ENCODE measurements at regions not wholly inside any gene's neighbourhood (a gene's known extent, or its start where the extent isn't known, plus 50 kb on each side); places are given as distances from the start of the nearest gene placed in this dataset.
"Not testable (repeated sequence)": the region's sequence is repeated elsewhere in the genome, so short reads cannot be mapped to it uniquely, and the experiment has no call there.

- DNase-seq = no peak
These were observed 50.8 kb upstream of the PRSS1 start for GRCh38 chr7:142698429-142698828.

GRCh38 chr7:142697270-142697669, 52.0 kb upstream of the PRSS1 start:
- DNase-seq = no peak

DNA sequence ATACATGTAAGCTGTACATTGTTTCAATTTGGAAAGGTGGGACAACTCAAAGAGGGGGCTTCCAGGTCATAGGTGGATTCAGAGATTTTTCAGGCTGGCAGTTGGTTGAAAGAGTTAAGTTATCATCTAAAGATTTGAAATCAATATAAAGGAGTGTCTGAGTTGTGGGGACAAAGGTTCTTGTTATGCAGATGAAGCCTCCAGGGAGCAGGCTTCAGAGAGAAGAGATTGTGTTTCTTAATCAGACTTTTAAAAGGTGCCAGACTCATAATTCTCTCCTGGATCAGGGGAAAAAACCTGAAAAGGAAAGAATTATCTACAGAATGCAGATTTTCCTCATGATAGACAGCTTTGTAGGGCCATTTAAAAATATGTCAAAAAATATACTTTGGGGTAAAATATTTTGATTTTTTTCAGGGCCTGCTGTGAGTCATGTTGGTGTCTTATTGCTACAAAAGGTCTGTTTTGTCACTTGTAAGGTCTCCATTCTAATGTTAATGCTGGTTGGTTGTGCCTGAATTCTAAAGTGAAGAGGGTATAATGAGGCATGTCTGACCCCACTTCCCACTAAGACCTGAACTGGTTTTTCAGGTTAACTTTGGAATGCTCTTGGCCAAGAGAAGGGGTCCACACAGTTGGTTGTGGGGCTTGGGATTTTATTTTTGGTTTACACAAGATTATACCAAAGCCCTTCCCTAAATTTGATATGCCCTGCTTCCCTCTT, 52.7 kb upstream of the PRSS1 start:
- DNase-seq = no peak

GRCh38 chr7:142693911-142694310, 55.4 kb upstream of the PRSS1 start:
- no peak for DNase-seq

DNA sequence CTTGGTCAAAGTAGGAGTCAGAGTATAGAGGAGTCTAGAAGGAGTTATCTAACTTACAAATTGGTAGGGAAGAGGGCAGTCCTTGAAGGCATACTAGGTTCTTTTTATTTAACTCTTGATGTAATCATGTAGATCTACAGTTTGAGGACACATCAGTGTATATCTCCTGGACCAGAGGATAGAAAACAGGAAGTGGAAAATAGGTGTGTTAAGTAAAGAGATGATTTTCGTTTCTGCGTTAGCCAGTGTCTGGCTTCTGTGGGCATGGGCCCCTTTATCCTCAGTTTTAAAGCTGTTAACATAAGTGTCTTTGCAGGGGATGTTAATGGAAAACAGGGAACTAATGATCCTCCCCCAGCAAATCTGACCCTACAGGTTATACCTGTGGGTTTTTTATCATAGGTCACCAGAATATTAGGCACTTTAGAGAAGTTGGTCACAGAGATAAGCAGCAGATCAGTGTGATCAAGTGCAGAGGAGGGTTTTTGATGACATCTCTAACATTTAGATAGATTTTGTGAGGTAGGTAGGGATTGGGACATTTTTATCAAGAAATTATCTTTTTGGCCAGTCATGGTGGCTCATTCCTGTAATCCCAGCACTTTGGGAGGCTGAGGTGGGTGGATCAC, 58.6 kb upstream of the PRSS1 start:
- no peak for DNase-seq

- DNase-seq = no peak
These were observed 59.7 kb upstream of the PRSS1 start for GRCh38 chr7:142689439-142690120.

DNA sequence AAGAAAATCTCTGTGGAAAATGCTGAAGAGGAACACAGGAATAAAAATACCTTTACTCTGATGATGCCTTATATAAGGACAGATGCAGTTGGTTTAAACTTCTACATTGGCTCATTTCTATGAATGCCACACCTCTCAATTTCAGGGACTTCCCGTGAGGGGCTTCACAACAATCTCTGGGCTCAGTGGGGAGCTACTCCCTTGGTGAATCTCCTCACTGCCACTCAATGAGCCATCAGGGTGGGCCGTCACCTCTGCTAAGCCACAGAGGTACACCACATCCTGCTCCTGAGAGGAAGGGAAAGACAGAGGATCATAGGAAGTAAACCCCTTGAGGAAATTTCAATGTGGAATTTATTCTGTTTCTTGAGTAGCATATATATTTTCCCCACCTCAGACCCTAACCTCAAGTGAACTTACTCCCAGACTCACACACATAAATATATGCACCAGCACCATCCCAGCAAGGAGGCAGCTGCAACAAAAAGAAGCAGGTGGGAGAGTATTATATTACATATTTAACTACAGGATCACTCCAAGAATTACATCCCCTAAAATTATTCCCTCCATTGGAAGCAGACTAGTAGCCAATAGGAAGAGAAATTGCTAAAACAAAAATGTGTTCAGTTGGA, 63.3 kb upstream of the PRSS1 start:
- DNase-seq = peak in 1 of 2 donors; percentile 24

DNA sequence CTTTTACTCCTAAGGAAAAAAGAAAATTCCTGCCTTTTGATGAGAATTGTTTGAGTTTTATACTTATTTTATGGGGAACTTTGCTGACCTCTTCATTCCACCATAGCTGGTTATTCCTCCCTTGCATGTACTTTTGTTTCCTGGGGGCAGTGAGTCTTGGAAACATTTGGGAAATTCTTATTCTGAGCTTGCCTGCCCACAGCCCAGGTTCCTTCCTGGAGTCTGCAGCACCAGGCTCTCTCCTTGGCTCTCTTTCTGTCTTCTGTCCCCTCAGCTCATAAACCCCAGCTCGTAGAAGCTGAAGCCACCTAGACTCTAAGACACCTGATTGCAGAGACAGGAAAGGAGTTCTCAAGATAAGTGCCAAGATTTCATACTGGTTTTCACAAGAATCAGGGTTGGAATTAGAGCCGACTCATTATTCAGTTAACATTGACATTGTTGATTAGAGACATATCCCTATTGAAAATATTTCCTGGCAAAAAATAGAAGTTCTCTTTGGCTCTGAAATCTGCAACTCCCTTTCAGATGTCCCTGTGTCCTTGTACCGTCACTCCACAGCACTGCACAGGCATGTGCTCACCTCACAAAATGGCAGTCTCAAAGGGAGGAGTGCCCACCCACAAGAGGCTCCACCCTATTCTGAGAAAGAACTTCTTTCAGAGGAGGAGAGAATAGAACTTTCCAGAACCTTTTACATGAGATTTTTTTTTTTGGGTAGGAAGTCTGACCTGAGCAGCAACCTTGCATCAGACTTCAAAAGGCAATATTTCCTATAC, 67.8 kb upstream of the PRSS1 start:
- DNase-seq = no peak

DNA sequence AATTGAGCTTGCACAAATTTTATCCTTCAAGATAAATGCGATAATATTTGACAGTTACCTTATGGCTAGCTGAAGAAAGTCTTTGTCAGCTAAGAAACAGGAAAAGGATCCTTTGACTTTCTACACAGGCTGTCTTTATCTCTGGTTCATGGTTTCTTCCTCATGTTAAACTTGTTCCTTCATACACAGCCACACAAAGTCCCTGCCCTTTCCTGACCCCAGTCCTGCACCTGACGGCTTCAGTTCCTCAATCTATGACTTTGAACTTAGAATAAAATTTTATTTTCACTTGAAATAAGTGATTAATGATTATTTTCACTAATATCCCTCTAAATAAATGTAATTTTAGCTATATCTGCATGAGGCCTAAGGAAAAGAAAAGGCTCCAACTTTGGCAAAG, 77.8 kb upstream of the PRSS1 start:
- DNase-seq = no peak

- DNase-seq = no peak
These were observed 78.8 kb upstream of the PRSS1 start for GRCh38 chr7:142670511-142670910.

GRCh38 chr7:142669074-142669654, 80.1 kb upstream of the PRSS1 start:
- DNase-seq = peak in 1 of 2 donors; percentile 51

- peak in 1 of 2 donors; percentile 16 for DNase-seq
These were observed 80.8 kb upstream of the PRSS1 start for GRCh38 chr7:142668495-142668894.

GRCh38 chr7:142657376-142657775, 91.9 kb upstream of the PRSS1 start:
- no peak for DNase-seq

DNA sequence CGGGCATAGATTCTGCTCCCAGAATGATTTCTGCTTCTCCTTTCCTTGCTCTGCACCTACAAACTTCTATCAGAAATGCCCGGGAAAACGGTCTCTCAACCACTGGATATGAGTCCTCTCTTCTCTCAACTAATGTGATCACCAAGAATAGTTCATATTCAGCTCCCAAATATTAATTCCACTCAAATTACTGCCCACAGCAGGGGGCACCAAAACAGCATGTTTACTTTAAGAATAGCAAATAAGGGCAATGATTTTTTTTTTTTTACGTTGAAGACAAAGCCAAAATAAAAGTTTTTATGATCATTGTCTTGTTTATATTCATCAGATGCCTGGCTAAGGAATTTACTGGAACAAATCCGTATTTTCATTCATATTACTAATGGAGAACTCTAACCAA, 94.9 kb upstream of the PRSS1 start:
- DNase-seq = no peak

- no peak for DNase-seq
These were observed 101.5 kb upstream of the PRSS1 start for GRCh38 chr7:142647749-142648148.

DNA sequence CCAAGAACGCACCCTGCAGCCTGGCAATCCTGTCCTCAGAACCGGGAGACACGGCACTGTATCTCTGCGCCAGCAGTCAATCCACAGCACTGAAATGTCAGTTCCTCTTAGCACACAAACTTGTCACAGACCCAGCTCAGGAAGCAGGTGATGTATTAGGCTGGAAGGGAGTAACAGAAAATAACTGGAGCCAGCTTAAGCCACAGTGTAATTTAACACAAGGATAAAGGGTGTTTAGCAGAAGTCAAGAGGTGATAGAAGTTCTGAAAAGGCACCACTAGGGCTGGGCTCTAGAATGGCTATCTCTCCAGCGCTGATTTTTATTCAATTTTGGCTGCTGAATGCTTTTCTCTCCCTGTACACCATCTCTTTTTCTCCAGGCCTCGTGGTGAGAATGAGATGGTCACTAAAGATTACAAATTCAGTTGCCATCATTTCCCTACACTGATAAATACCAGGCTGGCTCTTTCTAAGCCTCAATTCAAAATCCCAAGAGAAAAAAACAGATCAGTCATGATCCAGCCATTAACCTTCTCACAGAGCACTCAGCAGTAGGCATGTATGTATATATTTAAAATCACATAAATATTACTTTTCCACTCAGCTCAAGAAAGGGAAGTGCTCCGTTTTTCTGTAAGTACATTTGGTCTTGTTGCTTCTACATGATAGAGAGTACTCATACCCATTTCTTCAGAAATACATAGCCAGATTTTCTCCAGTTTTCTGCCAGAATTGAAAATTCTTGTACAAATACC, 102.7 kb upstream of the PRSS1 start:
- no peak for DNase-seq

GRCh38 chr7:142645777-142646176, 103.5 kb upstream of the PRSS1 start:
- no peak for DNase-seq

DNA sequence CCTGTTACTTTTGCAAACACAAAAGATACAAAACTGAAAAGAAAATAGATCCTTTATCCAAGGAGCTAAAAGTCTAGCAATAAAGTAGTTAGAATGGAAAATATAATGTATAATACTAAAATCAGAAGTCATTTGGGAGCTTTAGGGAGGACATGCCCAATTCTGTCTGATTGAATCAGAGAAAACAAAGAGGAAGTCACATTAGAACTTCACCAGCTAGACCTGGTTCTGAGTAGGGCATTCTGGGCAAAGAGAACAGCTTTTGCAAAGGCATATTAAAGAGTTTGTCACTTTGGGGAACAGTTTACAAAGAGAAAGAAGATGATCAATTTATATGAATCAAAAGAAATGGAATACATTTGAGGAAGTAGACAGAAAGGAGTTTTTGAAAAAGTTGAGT, 107.0 kb upstream of the PRSS1 start:
- DNase-seq = no peak

- not testable (repeated sequence) for DNase-seq
These were observed 108.0 kb upstream of the PRSS1 start for GRCh38 chr7:142641252-142641651.

GRCh38 chr7:142638581-142638980, 110.7 kb upstream of the PRSS1 start:
- no peak for DNase-seq

DNA sequence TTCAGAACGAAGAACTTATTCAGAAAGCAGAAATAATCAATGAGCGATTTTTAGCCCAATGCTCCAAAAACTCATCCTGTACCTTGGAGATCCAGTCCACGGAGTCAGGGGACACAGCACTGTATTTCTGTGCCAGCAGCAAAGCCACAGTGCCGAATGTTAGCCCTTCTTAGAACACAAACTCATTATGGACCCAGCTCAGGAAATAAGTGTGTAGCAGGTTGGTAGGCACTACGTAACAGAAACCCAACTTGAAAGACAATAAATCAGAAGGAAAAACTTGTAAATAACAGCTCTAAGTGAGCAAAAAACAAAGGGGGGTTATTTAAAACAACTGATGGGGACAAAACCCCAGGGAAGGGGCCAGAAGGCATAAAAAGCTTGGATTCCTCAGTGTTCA, 112.0 kb upstream of the PRSS1 start:
- peak in 1 of 2 donors; percentile 27 for DNase-seq

GRCh38 chr7:142636751-142637150, 112.5 kb upstream of the PRSS1 start:
- peak; percentile 54 to 58 for DNase-seq

All from CD4-positive, alpha-beta T cell treated with Interleukin-4 for 1 hour (primary cell).